Smooth muscle cell (in vitro differentiated cells): ENCODE measurements at regions not wholly inside any gene's neighbourhood (a gene's known extent, or its start where the extent isn't known, plus 50 kb on each side); places are given as distances from the start of the nearest gene placed in this dataset.

Experiments
- DNase-seq: peaks from one replicate; lab custom pipeline; 2025; ENCODE audit not compliant: unreplicated experiment; lab: John Stamatoyannopoulos, UW
- H2AFZ ChIP-seq: fragments of 200-600 bp; sonication (generic); 2 replicates; pipeline ENCODE4 v1.6.0; 2016; ENCODE audit warnings: antibody characterized with exemption, low read depth, mild to moderate bottlenecking
- H3F3A ChIP-seq: fragments of 200-600 bp; sonication (generic); 2 replicates; pipeline ENCODE4 v1.6.0; 2017; ENCODE audit warnings: antibody characterized with exemption, low read depth
- H3K27ac ChIP-seq: fragments of 200-600 bp; sonication (generic); 2 replicates; pipeline ENCODE4 v1.5.1; 2016; ENCODE audit warnings: low read depth, mild to moderate bottlenecking
- H3K27me3 ChIP-seq: fragments of 200-600 bp; sonication (generic); 2 replicates; pipeline ENCODE4 v1.6.1; 2016; ENCODE audit warnings: low read depth, mild to moderate bottlenecking
- H3K36me3 ChIP-seq: fragments of 200-600 bp; sonication (generic); 2 replicates; pipeline ENCODE4 v1.5.1; 2016; ENCODE audit warnings: low read depth
- H3K4me1 ChIP-seq: fragments of 200-600 bp; sonication (generic); 2 replicates; pipeline ENCODE4 v1.5.1; 2016; ENCODE audit warnings: low read depth
- H3K4me2 ChIP-seq: fragments of 200-600 bp; sonication (generic); 2 replicates; pipeline ENCODE4 v1.6.0; 2016; ENCODE audit warnings: mild to moderate bottlenecking
- H3K4me3 ChIP-seq: fragments of 200-600 bp; sonication (generic); 2 replicates; pipeline ENCODE4 v1.5.1; 2016; ENCODE audit warnings: mild to moderate bottlenecking
- H3K79me2 ChIP-seq: fragments of 200-600 bp; sonication (generic); 2 replicates; pipeline ENCODE4 v1.6.0; 2016; ENCODE audit warnings: low read depth, mild to moderate bottlenecking
- H3K9ac ChIP-seq: fragments of 200-600 bp; sonication (generic); 2 replicates; pipeline ENCODE4 v1.6.0; 2016; ENCODE audit warnings: low read depth
- H3K9me3 ChIP-seq: fragments of 200-600 bp; sonication (generic); replicated peaks from 2 replicates; pipeline ENCODE4 v1.5.1; 2016; ENCODE audit warnings: low read depth
- H4K20me1 ChIP-seq: fragments of 200-600 bp; sonication (generic); 2 replicates; pipeline ENCODE4 v1.6.0; 2016; ENCODE audit warnings: low read depth
- WGBS: methylation state at CpG from one replicate; pipeline ENCODE4 v1.1.7; 2016; ENCODE audit warnings: low lambda C conversion rate; 5-methylcytosine and 5-hydroxymethylcytosine counted together
- TF ChIP-seq, protein P1 (sequence below): fragments of 200-600 bp; sonication (generic); IDR thresholded peaks from 2 replicates; pipeline ENCODE4 v1.5.1; 2017; ENCODE audit warnings: borderline replicate concordance, mild to moderate bottlenecking, antibody characterized with exemption; ENCODE audit not compliant: insufficient read depth, poor library complexity, severe bottlenecking

DNA sequence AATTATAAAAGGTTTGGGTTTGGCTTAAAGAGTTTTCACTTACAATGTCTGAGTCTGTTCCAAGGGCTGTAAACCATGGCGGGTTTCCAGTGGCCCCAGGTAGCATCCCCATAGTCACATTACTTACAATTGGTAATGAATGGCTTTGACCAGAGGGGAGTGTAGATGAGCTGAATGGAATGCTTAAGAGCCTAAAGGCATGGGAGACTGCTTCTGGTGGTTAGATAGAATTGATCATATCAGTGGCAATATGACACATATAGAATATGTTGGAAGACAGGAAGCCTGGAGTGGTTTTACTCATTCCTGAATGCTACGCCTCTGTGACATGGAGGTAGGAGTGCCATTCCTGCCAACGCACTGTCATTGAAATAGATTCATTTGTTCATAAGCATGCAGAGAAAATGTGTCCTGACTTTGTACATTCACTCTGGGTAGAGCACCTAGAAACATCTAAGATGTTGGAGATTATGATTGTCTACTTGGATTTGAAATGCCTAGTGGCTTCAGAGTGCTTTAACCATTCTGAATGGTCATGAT is 183.3 kb downstream of the BLID start:
- Histone ChIP-seq H3K79me2 (no peaks in the 10 kb centered on the region), H2AFZ (no peak overlapping the region), H3K9ac (no peak overlapping the region), H3K4me3 (no peak overlapping the region), H3F3A (no peaks in the 10 kb centered on the region), H3K4me2 (no peak overlapping the region), H3K9me3 (no peaks in the 10 kb centered on the region), H3K27me3 (no peaks in the 10 kb centered on the region), H3K27ac (no peak overlapping the region), H4K20me1 (no peaks in the 10 kb centered on the region), H3K4me1 (peaks cover 19% of the 10 kb centered on the region), H3K36me3 (no peaks in the 10 kb centered on the region)
- TF ChIP-seq, protein P1, sequence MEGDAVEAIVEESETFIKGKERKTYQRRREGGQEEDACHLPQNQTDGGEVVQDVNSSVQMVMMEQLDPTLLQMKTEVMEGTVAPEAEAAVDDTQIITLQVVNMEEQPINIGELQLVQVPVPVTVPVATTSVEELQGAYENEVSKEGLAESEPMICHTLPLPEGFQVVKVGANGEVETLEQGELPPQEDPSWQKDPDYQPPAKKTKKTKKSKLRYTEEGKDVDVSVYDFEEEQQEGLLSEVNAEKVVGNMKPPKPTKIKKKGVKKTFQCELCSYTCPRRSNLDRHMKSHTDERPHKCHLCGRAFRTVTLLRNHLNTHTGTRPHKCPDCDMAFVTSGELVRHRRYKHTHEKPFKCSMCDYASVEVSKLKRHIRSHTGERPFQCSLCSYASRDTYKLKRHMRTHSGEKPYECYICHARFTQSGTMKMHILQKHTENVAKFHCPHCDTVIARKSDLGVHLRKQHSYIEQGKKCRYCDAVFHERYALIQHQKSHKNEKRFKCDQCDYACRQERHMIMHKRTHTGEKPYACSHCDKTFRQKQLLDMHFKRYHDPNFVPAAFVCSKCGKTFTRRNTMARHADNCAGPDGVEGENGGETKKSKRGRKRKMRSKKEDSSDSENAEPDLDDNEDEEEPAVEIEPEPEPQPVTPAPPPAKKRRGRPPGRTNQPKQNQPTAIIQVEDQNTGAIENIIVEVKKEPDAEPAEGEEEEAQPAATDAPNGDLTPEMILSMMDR = no peak
- 82% methylated on average over 3 of the region's 3 CpGs for WGBS
- no peak for DNase-seq

DNA sequence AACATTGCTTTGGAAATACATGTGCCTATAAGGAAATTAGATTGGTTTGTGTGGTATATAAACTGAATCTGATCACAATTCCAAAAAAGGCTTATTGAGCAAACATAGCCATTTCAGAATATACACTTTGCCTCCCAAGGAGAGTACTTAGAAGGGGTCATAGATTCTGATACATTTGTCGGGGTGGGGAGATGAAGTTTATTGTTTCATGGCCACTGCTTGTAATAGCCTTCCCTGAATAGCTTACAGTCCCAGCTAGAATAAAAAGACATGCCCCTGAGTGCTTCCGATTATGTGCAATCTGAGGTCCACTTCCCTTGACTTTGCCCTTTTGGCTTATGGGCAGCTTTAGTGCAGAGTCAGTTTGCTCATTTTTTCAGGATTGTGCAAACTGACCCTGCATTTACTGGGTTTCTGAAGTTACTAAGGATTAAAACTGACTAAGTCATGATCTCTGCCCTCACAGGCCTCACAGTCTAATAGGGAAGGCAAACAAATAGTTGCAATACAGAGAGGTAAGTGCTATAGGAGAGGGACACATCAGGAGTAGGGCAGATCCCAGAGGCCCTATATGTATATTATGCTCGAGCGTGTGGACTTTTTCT is 184.2 kb downstream of the BLID start:
- 79% methylated on average over 4 of the region's 4 CpGs for WGBS
- Histone ChIP-seq H3K9ac (no peak overlapping the region), H3K27me3 (no peaks in the 10 kb centered on the region), H3K36me3 (no peaks in the 10 kb centered on the region), H3K4me2 (no peak overlapping the region), H3K27ac (no peak overlapping the region), H4K20me1 (no peaks in the 10 kb centered on the region), H2AFZ (no peak overlapping the region), H3K9me3 (no peaks in the 10 kb centered on the region), H3K4me1 (peaks cover 19% of the 10 kb centered on the region), H3F3A (no peaks in the 10 kb centered on the region), H3K79me2 (no peaks in the 10 kb centered on the region), H3K4me3 (no peak overlapping the region)
- no peak for DNase-seq
- TF ChIP-seq, protein P1 = no peak

DNA sequence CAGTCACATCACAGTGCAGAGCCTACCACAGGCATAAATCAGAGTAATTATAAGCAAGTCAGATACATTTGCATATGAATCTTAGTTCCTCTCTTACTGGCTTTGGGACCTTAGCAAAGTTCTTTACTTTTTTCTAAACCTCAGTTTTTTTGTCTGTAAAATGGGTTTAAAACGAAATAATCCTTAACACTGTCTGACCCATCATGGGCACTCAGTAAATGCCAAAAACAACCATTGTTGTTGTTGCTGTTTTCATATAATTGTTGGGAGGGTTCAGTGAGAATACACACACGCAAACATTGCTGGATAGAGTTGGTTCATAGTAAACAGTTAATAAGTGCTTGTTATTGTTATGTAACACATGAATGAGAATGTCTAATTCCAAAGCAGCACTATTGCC is 184.9 kb downstream of the BLID start:
- Histone ChIP-seq H4K20me1 (no peaks in the 10 kb centered on the region), H3K9ac (no peak overlapping the region), H3K4me1 (peaks cover 19% of the 10 kb centered on the region), H3K27ac (no peak overlapping the region), H3K79me2 (no peaks in the 10 kb centered on the region), H3K4me3 (no peak overlapping the region), H2AFZ (no peak overlapping the region), H3K9me3 (no peaks in the 10 kb centered on the region), H3K36me3 (no peaks in the 10 kb centered on the region), H3K4me2 (no peak overlapping the region), H3F3A (no peaks in the 10 kb centered on the region), H3K27me3 (no peaks in the 10 kb centered on the region)
- no peak for DNase-seq
- 90% methylated on average over 2 of the region's 2 CpGs for WGBS
- TF ChIP-seq, protein P1 = no peak
